ENCODE measurements at regions not wholly inside any gene's neighbourhood (a gene's known extent, or its start where the extent isn't known, plus 50 kb on each side); places are given as distances from the start of the nearest gene placed in this dataset.

DNA sequence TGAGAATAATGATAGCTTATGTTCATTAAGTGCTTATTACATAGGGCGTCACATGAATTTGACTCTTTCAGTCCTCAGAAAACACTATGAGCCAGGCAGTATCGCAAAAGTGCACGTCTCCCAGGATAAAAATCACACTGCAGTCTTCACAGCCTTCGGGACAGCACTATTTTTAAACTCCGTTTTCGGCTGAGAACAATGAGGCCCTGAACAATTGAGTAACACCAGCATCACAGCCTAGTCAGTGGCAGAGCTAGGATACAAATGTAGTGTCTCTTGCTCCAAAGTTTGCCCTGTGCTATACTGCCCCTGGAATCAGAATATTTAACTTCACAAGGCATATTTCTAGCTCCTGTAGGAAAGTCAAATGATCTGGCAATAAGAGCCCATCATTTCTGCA is 852.1 kb upstream of the SEMA6D start:
- ATAC-seq, result no peak

GRCh38 chr15:46872286-46872980 is 844.9 kb upstream of the SEMA6D start:
- DNase-seq (ENCODE audit: low spot score) (no peak), ATAC-seq (no peak)
- POLR2A ChIA-PET, result no interaction called here
- Mint-ChIP-seq H3K4me1 (peaks cover 23% of the 10 kb centered on the region), H3K27ac (no peak overlapping the region), H3K27me3 (ENCODE audit: low read depth) (no peaks in the 10 kb centered on the region), H3K36me3 (no peaks in the 10 kb centered on the region), H3K9me3 (no peaks in the 10 kb centered on the region; the same call in 1 of the 2 replicates), H3K4me3 (no peak overlapping the region)
- CTCF ChIA-PET, result no interaction called here
- TF ChIP-seq, protein P1, sequence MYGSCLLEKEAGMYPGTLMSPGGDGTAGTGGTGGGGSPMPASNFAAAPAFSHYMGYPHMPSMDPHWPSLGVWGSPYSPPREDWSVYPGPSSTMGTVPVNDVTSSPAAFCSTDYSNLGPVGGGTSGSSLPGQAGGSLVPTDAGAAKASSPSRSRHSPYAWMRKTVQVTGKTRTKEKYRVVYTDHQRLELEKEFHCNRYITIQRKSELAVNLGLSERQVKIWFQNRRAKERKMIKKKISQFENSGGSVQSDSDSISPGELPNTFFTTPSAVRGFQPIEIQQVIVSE (CRISPR knock-in tag; IDR thresholded peaks at IDR 0.05; ENCODE audit: borderline replicate concordance), result no peak
- TF ChIP-seq, protein P2, sequence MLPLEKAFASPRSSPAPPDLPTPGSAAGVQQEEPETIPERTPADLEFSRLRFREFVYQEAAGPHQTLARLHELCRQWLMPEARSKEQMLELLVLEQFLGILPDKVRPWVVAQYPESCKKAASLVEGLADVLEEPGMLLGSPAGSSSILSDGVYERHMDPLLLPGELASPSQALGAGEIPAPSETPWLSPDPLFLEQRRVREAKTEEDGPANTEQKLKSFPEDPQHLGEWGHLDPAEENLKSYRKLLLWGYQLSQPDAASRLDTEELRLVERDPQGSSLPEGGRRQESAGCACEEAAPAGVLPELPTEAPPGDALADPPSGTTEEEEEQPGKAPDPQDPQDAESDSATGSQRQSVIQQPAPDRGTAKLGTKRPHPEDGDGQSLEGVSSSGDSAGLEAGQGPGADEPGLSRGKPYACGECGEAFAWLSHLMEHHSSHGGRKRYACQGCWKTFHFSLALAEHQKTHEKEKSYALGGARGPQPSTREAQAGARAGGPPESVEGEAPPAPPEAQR (CRISPR knock-in tag; IDR thresholded peaks at IDR 0.05), result no peak
- TF ChIP-seq TEAD4 (CRISPR knock-in tag; IDR thresholded peaks at IDR 0.05) (no peak), CBFB (CRISPR knock-in tag; IDR thresholded peaks at IDR 0.05; ENCODE audit: low read depth) (no peak), FOXJ3 (CRISPR knock-in tag; IDR thresholded peaks at IDR 0.05; ENCODE audit: borderline replicate concordance) (no peak), NR2C2 (CRISPR knock-in tag; IDR thresholded peaks at IDR 0.05) (no peak), ATF2 (CRISPR knock-in tag; IDR thresholded peaks at IDR 0.05; ENCODE audit: borderline replicate concordance, low read depth) (no peak), CTCF (IDR thresholded peaks at IDR 0.05) (no peak), GRHL2 (CRISPR knock-in tag; IDR thresholded peaks at IDR 0.05; ENCODE audit: insufficient replicate concordance, severe bottlenecking) (no peak), MLX (CRISPR knock-in tag; IDR thresholded peaks at IDR 0.05) (no peak), ZNF263 (CRISPR knock-in tag; IDR thresholded peaks at IDR 0.05; ENCODE audit: low read depth) (no peak), NFE2L1 (CRISPR knock-in tag; IDR thresholded peaks at IDR 0.05) (no peak), ZNF512 (CRISPR knock-in tag; IDR thresholded peaks at IDR 0.05; ENCODE audit: borderline replicate concordance) (no peak), SP1 (CRISPR knock-in tag; conservative IDR thresholded peaks at IDR 0.05) (no peak)
- TF ChIP-seq, protein P3, sequence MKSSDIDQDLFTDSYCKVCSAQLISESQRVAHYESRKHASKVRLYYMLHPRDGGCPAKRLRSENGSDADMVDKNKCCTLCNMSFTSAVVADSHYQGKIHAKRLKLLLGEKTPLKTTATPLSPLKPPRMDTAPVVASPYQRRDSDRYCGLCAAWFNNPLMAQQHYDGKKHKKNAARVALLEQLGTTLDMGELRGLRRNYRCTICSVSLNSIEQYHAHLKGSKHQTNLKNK (CRISPR knock-in tag; IDR thresholded peaks at IDR 0.05), result no peak

More for the DNA sequence above, 852.1 kb upstream of the SEMA6D start:
- Mint-ChIP-seq H3K27ac (no peak overlapping the region), H3K27me3 (ENCODE audit: low read depth) (no peaks in the 10 kb centered on the region), H3K36me3 (no peaks in the 10 kb centered on the region), H3K4me1 (peaks cover 14% of the 10 kb centered on the region), H3K9me3 (peaks cover 8% of the 10 kb centered on the region), H3K4me3 (no peak overlapping the region)
- CTCF ChIA-PET, result no interaction called here
- POLR2A ChIA-PET, result interaction anchor here (1.5 kb wide), 1 partner anchor 48 kb away, joined by 4 read pairs; no protein-coding TSS in a partner anchor
- TF ChIP-seq RELA (CRISPR knock-in tag; IDR thresholded peaks at IDR 0.05; ENCODE audit: borderline replicate concordance) (no peak), GRHL2 (CRISPR knock-in tag; IDR thresholded peaks at IDR 0.05; ENCODE audit: insufficient replicate concordance, severe bottlenecking) (no peak), OVOL2 (CRISPR knock-in tag; IDR thresholded peaks at IDR 0.05; ENCODE audit: borderline replicate concordance) (no peak), PRRX2 (CRISPR knock-in tag; IDR thresholded peaks at IDR 0.05) (no peak), ZNF512 (CRISPR knock-in tag; IDR thresholded peaks at IDR 0.05; ENCODE audit: borderline replicate concordance) (no peak), KAT7 (CRISPR knock-in tag; IDR thresholded peaks at IDR 0.05; ENCODE audit: borderline replicate concordance) (no peak), ETV6 (CRISPR knock-in tag; IDR thresholded peaks at IDR 0.05) (no peak), NR1H2 (CRISPR knock-in tag; IDR thresholded peaks at IDR 0.05) (no peak), ZNF671 (CRISPR knock-in tag; IDR thresholded peaks at IDR 0.05) (no peak), ZNF423 (CRISPR knock-in tag; IDR thresholded peaks at IDR 0.05) (no peak)
- TF ChIP-seq, protein P4, sequence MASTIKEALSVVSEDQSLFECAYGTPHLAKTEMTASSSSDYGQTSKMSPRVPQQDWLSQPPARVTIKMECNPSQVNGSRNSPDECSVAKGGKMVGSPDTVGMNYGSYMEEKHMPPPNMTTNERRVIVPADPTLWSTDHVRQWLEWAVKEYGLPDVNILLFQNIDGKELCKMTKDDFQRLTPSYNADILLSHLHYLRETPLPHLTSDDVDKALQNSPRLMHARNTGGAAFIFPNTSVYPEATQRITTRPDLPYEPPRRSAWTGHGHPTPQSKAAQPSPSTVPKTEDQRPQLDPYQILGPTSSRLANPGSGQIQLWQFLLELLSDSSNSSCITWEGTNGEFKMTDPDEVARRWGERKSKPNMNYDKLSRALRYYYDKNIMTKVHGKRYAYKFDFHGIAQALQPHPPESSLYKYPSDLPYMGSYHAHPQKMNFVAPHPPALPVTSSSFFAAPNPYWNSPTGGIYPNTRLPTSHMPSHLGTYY (CRISPR knock-in tag; IDR thresholded peaks at IDR 0.05), result no peak
- DNase-seq (ENCODE audit: low spot score), result no peak

Measured in WTC11 (cell line).